ENCODE measurements at regions not wholly inside any gene's neighbourhood (a gene's known extent, or its start where the extent isn't known, plus 50 kb on each side); places are given as distances from the start of the nearest gene placed in this dataset.

GRCh38 chr20:55142932-55143331, 667.5 kb downstream of the DOK5 start:
- no peak for TF ChIP-seq POLR2A (IDR thresholded peaks at IDR 0.05)
- no peak for TF ChIP-seq CTCF (IDR thresholded peaks at IDR 0.05)
